GM19035 (cell line): ENCODE measurements at regions not wholly inside any gene's neighbourhood (a gene's known extent, or its start where the extent isn't known, plus 50 kb on each side); places are given as distances from the start of the nearest gene placed in this dataset.
A peak's percentile ranks its signal among the peaks of the same experiment; 100 is the strongest.

ENCODE experiments used
- ATAC-seq: cut with Tn5 transposase; IDR thresholded peaks from one replicate; pipeline ENCODE4 v1.9.1; 2021; ENCODE audit not compliant: unreplicated experiment

GRCh38 chr6:6376845-6377244, 56.4 kb upstream of the F13A1 start:
- no peak for ATAC-seq

DNA sequence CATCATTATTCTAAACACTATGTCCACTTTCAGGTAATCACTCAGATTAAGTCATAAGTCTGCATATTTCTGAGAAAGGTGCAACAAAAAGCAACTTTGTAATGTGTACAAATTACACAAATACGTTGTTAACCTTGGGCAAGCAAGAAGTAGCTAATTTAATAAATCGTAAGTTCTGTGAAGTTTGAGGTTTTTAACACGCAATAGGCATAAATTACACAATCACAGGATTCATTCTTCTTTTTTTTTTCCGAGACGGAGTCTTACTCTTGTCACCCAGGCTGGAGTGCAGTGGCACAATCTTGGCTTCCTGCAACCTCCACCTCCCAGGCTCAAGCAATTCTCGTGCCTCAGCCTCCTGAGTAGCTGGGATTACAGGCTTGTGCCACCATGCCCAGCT, 57.2 kb upstream of the F13A1 start:
- no peak for ATAC-seq

- ATAC-seq: no peak
These were observed 59.1 kb upstream of the F13A1 start for GRCh38 chr6:6379573-6379972.

GRCh38 chr6:6384520-6384919, 64.1 kb upstream of the F13A1 start:
- ATAC-seq: no peak

DNA sequence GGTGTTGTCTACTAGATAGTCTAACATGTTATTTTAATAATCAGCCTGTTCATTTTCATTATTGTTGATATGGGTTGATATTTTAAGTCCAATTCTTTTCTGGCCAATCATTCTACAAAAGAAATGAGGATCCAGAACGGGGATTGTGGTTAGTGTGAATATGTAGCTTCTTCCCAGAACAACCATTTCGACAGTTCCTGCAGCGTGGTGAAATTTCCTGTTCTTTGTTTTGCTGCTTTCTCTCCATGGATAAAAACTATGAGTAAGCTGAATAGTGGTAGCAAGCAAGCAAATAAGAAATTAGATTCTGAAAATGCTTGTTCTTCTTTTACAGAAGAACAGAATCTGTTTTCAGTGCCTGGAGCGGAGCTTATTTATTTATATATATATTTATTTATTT, 65.5 kb upstream of the F13A1 start:
- ATAC-seq: no peak

GRCh38 chr6:6390849-6391602, 70.6 kb upstream of the F13A1 start:
- peak; percentile 66 for ATAC-seq

DNA sequence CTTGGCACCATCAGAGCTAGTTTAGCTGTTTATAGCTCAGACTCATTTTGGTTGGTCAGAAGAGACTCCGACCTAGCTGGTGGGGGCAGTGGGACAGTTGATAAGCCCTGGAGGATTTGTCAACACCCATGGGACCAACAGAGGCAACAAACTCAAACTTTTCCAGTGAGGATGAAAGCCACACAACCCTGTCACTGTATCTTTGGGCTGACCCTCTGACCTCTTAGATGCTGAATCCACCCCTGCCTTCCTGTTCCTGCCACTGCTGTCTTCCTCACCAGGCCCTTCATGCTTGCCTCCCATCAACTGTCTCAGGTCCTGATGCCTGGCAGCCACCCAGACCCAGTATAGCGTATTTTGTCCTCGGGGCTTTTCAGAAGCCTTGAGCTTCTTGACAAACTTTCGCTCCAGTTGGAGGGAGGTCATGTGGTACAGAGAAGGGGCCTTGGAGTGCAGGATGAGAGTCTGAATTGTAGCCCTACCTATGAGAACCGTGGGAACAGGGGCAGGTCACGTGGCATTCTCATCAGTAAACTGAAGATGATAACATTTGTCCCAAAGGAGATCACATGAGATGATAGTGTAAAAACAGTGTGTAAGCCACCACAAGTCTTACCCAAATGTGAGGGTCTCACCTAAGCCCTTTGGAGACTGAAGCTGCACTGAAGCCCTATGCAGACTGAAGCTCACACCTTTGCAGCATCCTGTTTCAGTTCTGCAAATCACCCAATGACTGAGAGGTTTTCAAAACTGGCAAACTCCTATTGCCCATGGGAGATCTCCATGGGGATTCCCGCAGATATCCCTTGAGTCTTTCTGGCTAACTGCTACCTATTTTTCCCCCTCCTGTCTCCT, 72.0 kb upstream of the F13A1 start:
- ATAC-seq: peak; percentile 64

- ATAC-seq: peak; percentile 18
These were observed 72.6 kb upstream of the F13A1 start for GRCh38 chr6:6393069-6393529.

- no peak for ATAC-seq
These were observed 75.2 kb upstream of the F13A1 start for GRCh38 chr6:6395581-6396197.

DNA sequence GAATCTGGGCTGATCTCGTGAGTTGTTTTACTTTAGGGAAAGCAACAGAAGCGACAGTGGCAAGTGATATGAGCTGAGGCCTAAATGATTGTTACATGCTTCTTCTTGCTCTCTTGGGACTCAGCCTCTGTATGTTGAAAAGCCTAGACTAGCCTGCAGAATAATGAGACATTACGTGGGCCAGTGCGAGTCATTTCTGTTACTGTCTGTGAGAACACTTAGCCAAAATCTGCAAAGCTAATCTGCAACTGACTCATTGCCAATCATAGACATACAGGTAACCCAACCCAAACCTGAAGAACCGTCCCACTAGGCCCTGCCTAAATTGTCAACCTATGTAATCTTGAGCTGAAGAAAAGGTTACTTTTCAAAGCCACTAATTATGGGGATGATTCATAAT, 77.4 kb upstream of the F13A1 start:
- no peak for ATAC-seq

DNA sequence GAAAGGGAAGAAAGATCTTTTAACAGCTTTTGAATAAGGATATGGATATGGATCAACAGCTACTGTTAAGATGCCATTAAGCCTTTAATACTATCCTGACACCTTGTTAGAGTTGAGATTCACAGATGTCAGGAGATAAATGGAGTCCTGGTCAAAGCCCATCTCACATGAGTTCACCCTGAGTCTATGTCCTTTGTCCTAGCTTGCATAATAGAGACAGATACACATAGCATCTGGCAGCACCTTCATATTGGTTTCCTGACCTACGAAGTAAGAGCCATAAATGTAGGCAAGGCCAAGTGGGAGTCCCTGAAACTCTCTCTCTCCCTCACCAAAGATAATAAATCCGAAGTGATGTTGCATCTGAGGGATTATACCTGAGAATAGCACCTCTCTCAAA, 79.1 kb upstream of the F13A1 start:
- ATAC-seq: no peak

- ATAC-seq: no peak
These were observed 80.9 kb upstream of the F13A1 start for GRCh38 chr6:6401401-6401800.

GRCh38 chr6:6402006-6402405, 81.5 kb upstream of the F13A1 start:
- ATAC-seq: no peak

GRCh38 chr6:6402591-6402990, 82.1 kb upstream of the F13A1 start:
- no peak for ATAC-seq

DNA sequence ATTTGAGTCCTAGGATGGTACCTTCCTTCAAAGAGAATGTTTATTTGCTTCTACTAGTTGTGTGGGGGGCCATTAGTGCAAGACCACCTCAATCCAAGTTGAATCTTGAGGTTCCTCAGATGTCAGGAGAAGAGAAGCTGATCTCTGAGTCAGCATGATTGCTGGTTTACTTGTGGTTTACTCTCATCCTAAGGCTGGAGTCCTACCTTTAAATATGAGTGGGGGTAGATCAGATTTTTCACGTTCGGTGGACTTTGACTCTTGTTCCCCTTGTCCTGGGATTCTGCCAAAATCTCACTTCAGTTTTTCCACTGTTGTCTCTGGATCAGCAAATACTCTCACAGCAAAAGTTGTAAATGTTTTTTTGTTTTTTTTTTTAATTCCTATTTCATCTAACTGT, 84.6 kb upstream of the F13A1 start:
- no peak for ATAC-seq

- no peak for ATAC-seq
These were observed 85.7 kb upstream of the F13A1 start for GRCh38 chr6:6405997-6406714.

- no peak for ATAC-seq
These were observed 86.2 kb upstream of the F13A1 start for GRCh38 chr6:6406715-6407070.

DNA sequence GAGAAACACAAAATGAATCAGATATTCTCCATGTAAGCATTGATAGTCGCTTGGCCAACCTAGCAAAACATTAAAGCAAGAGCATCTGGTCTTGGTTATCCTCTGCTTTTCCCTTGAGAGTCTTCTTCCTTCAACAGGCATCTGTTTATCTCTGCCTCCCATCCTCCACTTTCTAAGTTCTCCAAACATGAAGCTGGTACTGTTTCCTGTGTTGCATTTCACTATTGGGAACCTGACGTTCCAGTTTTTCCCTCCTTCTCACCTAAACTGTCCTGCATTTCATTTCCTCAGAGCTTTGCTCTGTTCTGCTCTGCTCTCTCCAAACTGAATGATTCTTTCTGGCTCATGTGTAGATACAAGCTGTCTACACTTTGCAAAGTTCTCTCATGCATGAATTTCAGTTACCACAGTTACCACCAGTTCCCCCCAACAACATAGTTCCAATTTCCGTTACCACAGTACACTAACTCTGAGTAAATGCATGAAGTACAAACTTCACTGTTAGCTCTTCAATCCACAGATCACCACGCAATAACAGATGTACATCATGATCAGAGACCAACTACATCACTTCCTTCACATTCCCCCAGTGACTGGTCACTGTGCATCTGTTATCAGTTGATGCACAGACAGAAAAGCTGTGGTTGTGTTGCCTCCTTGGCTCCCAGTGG, 86.7 kb upstream of the F13A1 start:
- peak; percentile 98 for ATAC-seq

- no peak for ATAC-seq
These were observed 89.1 kb upstream of the F13A1 start for GRCh38 chr6:6409397-6410030.

- no peak for ATAC-seq
These were observed 90.7 kb upstream of the F13A1 start for GRCh38 chr6:6411115-6411514.
